ENCODE measurements at regions not wholly inside any gene's neighbourhood (a gene's known extent, or its start where the extent isn't known, plus 50 kb on each side); places are given as distances from the start of the nearest gene placed in this dataset.
"Not testable (repeated sequence)": the region's sequence is repeated elsewhere in the genome, so short reads cannot be mapped to it uniquely, and the experiment has no call there.

- TF ChIP-seq SPI1 (IDR thresholded peaks at IDR 0.05; ENCODE audit: low read depth, low read length) (no peak), POLR2AphosphoS5 (IDR thresholded peaks at IDR 0.05; ENCODE audit: low read depth, low read length) (no peak), TAF1 (IDR thresholded peaks at IDR 0.05; ENCODE audit: low read depth, low read length) (no peak), POU2F2 (IDR thresholded peaks at IDR 0.05; ENCODE audit: low read depth, low read length) (no peak), PAX5 (IDR thresholded peaks at IDR 0.05; ENCODE audit: insufficient read depth, low read length, severe bottlenecking) (no peak), POLR2A (IDR thresholded peaks at IDR 0.05; ENCODE audit: low read depth, low read length) (no peak)
- no peak for FAIRE-seq
- DNase-seq (ENCODE audit: insufficient read length, low spot score), result no peak
These were observed 173.6 kb upstream of the MED14 start for GRCh38 chrX:40908857-40909475.

GRCh38 chrX:40912166-40912565 lies 173.1 kb upstream of the USP9X start:
- no peak for TF ChIP-seq SPI1 (IDR thresholded peaks at IDR 0.05; ENCODE audit: low read depth, low read length)
- TF ChIP-seq POLR2AphosphoS5 (IDR thresholded peaks at IDR 0.05; ENCODE audit: low read depth, low read length), result no peak
- TF ChIP-seq POLR2A (IDR thresholded peaks at IDR 0.05; ENCODE audit: low read depth, low read length), result no peak
- no peak for TF ChIP-seq TAF1 (IDR thresholded peaks at IDR 0.05; ENCODE audit: low read depth, low read length)
- TF ChIP-seq POU2F2 (IDR thresholded peaks at IDR 0.05; ENCODE audit: low read depth, low read length), result no peak
- no peak for TF ChIP-seq PAX5 (IDR thresholded peaks at IDR 0.05; ENCODE audit: insufficient read depth, low read length, severe bottlenecking)
- DNase-seq (ENCODE audit: insufficient read length, low spot score) (no peak), FAIRE-seq (no peak)

- FAIRE-seq, result no peak
- no peak for TF ChIP-seq POLR2A (IDR thresholded peaks at IDR 0.05; ENCODE audit: low read depth, low read length)
- no peak for TF ChIP-seq SPI1 (IDR thresholded peaks at IDR 0.05; ENCODE audit: low read depth, low read length)
- no peak for TF ChIP-seq POU2F2 (IDR thresholded peaks at IDR 0.05; ENCODE audit: low read depth, low read length)
- TF ChIP-seq PAX5 (IDR thresholded peaks at IDR 0.05; ENCODE audit: insufficient read depth, low read length, severe bottlenecking), result no peak
- TF ChIP-seq POLR2AphosphoS5 (IDR thresholded peaks at IDR 0.05; ENCODE audit: low read depth, low read length), result no peak
- TF ChIP-seq TAF1 (IDR thresholded peaks at IDR 0.05; ENCODE audit: low read depth, low read length), result no peak
- no peak for DNase-seq (ENCODE audit: insufficient read length, low spot score)
These were observed 172.7 kb upstream of the USP9X start for GRCh38 chrX:40912576-40912975.

- DNase-seq (ENCODE audit: insufficient read length, low spot score) (no peak), FAIRE-seq (peak; percentile 60)
- TF ChIP-seq POLR2A (IDR thresholded peaks at IDR 0.05; ENCODE audit: low read depth, low read length) (no peak), PAX5 (IDR thresholded peaks at IDR 0.05; ENCODE audit: insufficient read depth, low read length, severe bottlenecking) (no peak), POU2F2 (IDR thresholded peaks at IDR 0.05; ENCODE audit: low read depth, low read length) (no peak), SPI1 (IDR thresholded peaks at IDR 0.05; ENCODE audit: low read depth, low read length) (peak; percentile 68), POLR2AphosphoS5 (IDR thresholded peaks at IDR 0.05; ENCODE audit: low read depth, low read length) (no peak)
These were observed 164.9 kb upstream of the USP9X start for GRCh38 chrX:40920351-40920750.

- DNase-seq (ENCODE audit: insufficient read length, low spot score) (no peak), FAIRE-seq (peak; percentile 77)
- TF ChIP-seq POLR2AphosphoS5 (IDR thresholded peaks at IDR 0.05; ENCODE audit: low read depth, low read length) (no peak), TAF1 (IDR thresholded peaks at IDR 0.05; ENCODE audit: low read depth, low read length) (no peak), SPI1 (IDR thresholded peaks at IDR 0.05; ENCODE audit: low read depth, low read length) (no peak), POLR2A (IDR thresholded peaks at IDR 0.05; ENCODE audit: low read depth, low read length) (no peak), POU2F2 (IDR thresholded peaks at IDR 0.05; ENCODE audit: low read depth, low read length) (no peak), PAX5 (IDR thresholded peaks at IDR 0.05; ENCODE audit: insufficient read depth, low read length, severe bottlenecking) (no peak)
These were observed 162.9 kb upstream of the USP9X start for GRCh38 chrX:40922307-40922706.

- peak; percentile 80 for FAIRE-seq
- not testable (repeated sequence) for DNase-seq (ENCODE audit: insufficient read length, low spot score)
These were observed 158.4 kb upstream of the USP9X start for GRCh38 chrX:40926739-40927427.

- no peak for FAIRE-seq
- no peak for DNase-seq (ENCODE audit: insufficient read length, low spot score)
- TF ChIP-seq POLR2AphosphoS5 (IDR thresholded peaks at IDR 0.05; ENCODE audit: low read depth, low read length) (no peak), SPI1 (IDR thresholded peaks at IDR 0.05; ENCODE audit: low read depth, low read length) (no peak), PAX5 (IDR thresholded peaks at IDR 0.05; ENCODE audit: insufficient read depth, low read length, severe bottlenecking) (no peak), POU2F2 (IDR thresholded peaks at IDR 0.05; ENCODE audit: low read depth, low read length) (no peak), POLR2A (IDR thresholded peaks at IDR 0.05; ENCODE audit: low read depth, low read length) (no peak), TAF1 (IDR thresholded peaks at IDR 0.05; ENCODE audit: low read depth, low read length) (no peak)
These were observed 157.2 kb upstream of the USP9X start for GRCh38 chrX:40928076-40928475.

GRCh38 chrX:40931921-40932320 lies 153.3 kb upstream of the USP9X start:
- DNase-seq (ENCODE audit: insufficient read length, low spot score) (no peak), FAIRE-seq (no peak)
- TF ChIP-seq PAX5 (IDR thresholded peaks at IDR 0.05; ENCODE audit: insufficient read depth, low read length, severe bottlenecking) (no peak), POLR2AphosphoS5 (IDR thresholded peaks at IDR 0.05; ENCODE audit: low read depth, low read length) (no peak), TAF1 (IDR thresholded peaks at IDR 0.05; ENCODE audit: low read depth, low read length) (no peak)

GRCh38 chrX:40933132-40933705 lies 152.0 kb upstream of the USP9X start:
- FAIRE-seq, result no peak
- no peak for TF ChIP-seq POLR2AphosphoS5 (IDR thresholded peaks at IDR 0.05; ENCODE audit: low read depth, low read length)
- TF ChIP-seq SPI1 (IDR thresholded peaks at IDR 0.05; ENCODE audit: low read depth, low read length), result peak; percentile 66
- TF ChIP-seq TAF1 (IDR thresholded peaks at IDR 0.05; ENCODE audit: low read depth, low read length), result no peak
- TF ChIP-seq PAX5 (IDR thresholded peaks at IDR 0.05; ENCODE audit: insufficient read depth, low read length, severe bottlenecking), result no peak
- no peak for TF ChIP-seq POLR2A (IDR thresholded peaks at IDR 0.05; ENCODE audit: low read depth, low read length)
- no peak for DNase-seq (ENCODE audit: insufficient read length, low spot score)
